Trophoblast cell (in vitro differentiated cells and primary cell): ENCODE measurements at regions not wholly inside any gene's neighbourhood (a gene's known extent, or its start where the extent isn't known, plus 50 kb on each side); places are given as distances from the start of the nearest gene placed in this dataset.

Source experiments
- DNase-seq, 2 donors: peaks; one replicate each; pipeline ENCODE4 v3.0.0-alpha.2; 2016
- H2AFZ ChIP-seq: 2 replicates; pipeline ENCODE4 v1.6.1; 2013; ENCODE audit warnings: low read length, moderate library complexity, mild to moderate bottlenecking; ENCODE audit not compliant: insufficient read depth, poor library complexity
- H2AK5ac ChIP-seq: 2 replicates; pipeline ENCODE4 v1.6.1; 2013; ENCODE audit warnings: mild to moderate bottlenecking, low read length
- H2BK120ac ChIP-seq: 2 replicates; pipeline ENCODE4 v1.6.1; 2013; ENCODE audit warnings: low read length, mild to moderate bottlenecking, moderate library complexity; ENCODE audit not compliant: insufficient read depth, poor library complexity
- H2BK12ac ChIP-seq: 2 replicates; pipeline ENCODE4 v1.6.1; 2013; ENCODE audit warnings: mild to moderate bottlenecking, low read length, moderate library complexity
- H2BK5ac ChIP-seq: 2 replicates; pipeline ENCODE4 v1.6.1; 2013; ENCODE audit warnings: low read length, low read depth, moderate library complexity, mild to moderate bottlenecking; ENCODE audit not compliant: poor library complexity
- H3K14ac ChIP-seq: 2 replicates; pipeline ENCODE4 v1.6.1; 2013; ENCODE audit warnings: mild to moderate bottlenecking, low read length
- H3K18ac ChIP-seq: 2 replicates; pipeline ENCODE4 v1.6.1; 2013; ENCODE audit warnings: mild to moderate bottlenecking, low read length
- H3K23ac ChIP-seq: 2 replicates; pipeline ENCODE4 v1.6.1; 2013; ENCODE audit warnings: low read length
- H3K27ac ChIP-seq: 2 replicates; pipeline ENCODE4 v1.5.1; 2013; ENCODE audit warnings: low read depth, mild to moderate bottlenecking, inconsistent platforms, low read length, moderate library complexity
- H3K27me3 ChIP-seq: 2 replicates; pipeline ENCODE4 v1.6.1; 2013; ENCODE audit warnings: inconsistent platforms, mild to moderate bottlenecking, low read length, moderate library complexity; ENCODE audit not compliant: insufficient read depth
- H3K36me3 ChIP-seq, 2 experiments: 1 replicate in 1 of 2; 2 replicates in 1 of 2; pipeline ENCODE4 v1.6.1; 2013; ENCODE audit warnings: low read length in 2 of 2, mild to moderate bottlenecking in 2 of 2, moderate library complexity in 1 of 2; ENCODE audit not compliant: insufficient read depth in 2 of 2, control insufficient read depth in 1 of 2
- H3K4ac ChIP-seq: 2 replicates; pipeline ENCODE4 v1.6.1; 2013; ENCODE audit warnings: low read depth, mild to moderate bottlenecking, low read length, moderate library complexity
- H3K4me1 ChIP-seq, 2 experiments: 1 replicate in 1 of 2; 2 replicates in 1 of 2; pipeline ENCODE4 v1.6.1; 2013; ENCODE audit warnings: low read length in 2 of 2, mild to moderate bottlenecking in 2 of 2, moderate library complexity in 1 of 2; ENCODE audit not compliant: insufficient read depth in 2 of 2, control insufficient read depth in 1 of 2
- H3K4me2 ChIP-seq: 2 replicates; pipeline ENCODE4 v1.6.1; 2013; ENCODE audit warnings: inconsistent platforms, mild to moderate bottlenecking, low read length, moderate library complexity
- H3K4me3 ChIP-seq: 2 replicates; pipeline ENCODE4 v1.5.1; 2013; ENCODE audit warnings: mild to moderate bottlenecking, low read depth, low read length, inconsistent platforms
- H3K79me1 ChIP-seq: one replicate; pipeline ENCODE4 v1.6.1; 2013; ENCODE audit warnings: low read length
- H3K79me2 ChIP-seq: 2 replicates; pipeline ENCODE4 v1.6.1; 2013; ENCODE audit warnings: low read length, mild to moderate bottlenecking; ENCODE audit not compliant: control insufficient read depth, insufficient read depth, poor library complexity
- H3K9ac ChIP-seq: 2 replicates; pipeline ENCODE4 v1.6.1; 2013; ENCODE audit warnings: mild to moderate bottlenecking, low read length
- H3K9me3 ChIP-seq: 2 replicates; pipeline ENCODE4 v1.6.1; 2013; ENCODE audit warnings: low read depth, mild to moderate bottlenecking, control low read depth, inconsistent platforms, low read length; ENCODE audit not compliant: insufficient read depth
- H4K12ac ChIP-seq: 2 replicates; pipeline ENCODE4 v1.6.1; 2013; ENCODE audit warnings: low read depth, mild to moderate bottlenecking, low read length, moderate library complexity
- H4K8ac ChIP-seq: 2 replicates; pipeline ENCODE4 v1.6.1; 2013; ENCODE audit warnings: low read depth, mild to moderate bottlenecking, low read length, moderate library complexity
- H4K91ac ChIP-seq: one replicate; pipeline ENCODE4 v1.6.1; 2013; ENCODE audit warnings: low read depth, mild to moderate bottlenecking, low read length, moderate library complexity
- WGBS: extraction: QIAGEN DNeasy Blood & Tissue Kit; methylation state at CpG from one replicate; pipeline ENCODE4 v1.1.7; 2013; ENCODE audit warnings: missing lambda C conversion rate; ENCODE audit not compliant: insufficient read length, insufficient coverage; ENCODE audit errors: extremely low coverage; 5-methylcytosine and 5-hydroxymethylcytosine counted together

GRCh38 chr13:39245688-39246087 is 207.4 kb downstream of the NHLRC3 start:
- Histone ChIP-seq H4K12ac (no peak overlapping the region), H3K9ac (no peak overlapping the region), H3K79me1 (no peaks in the 10 kb centered on the region), H3K9me3 (no peaks in the 10 kb centered on the region), H3K4me3 (no peak overlapping the region), H2AFZ (no peak overlapping the region), H3K4me1 (peaks cover 0 to 2% of the 10 kb centered on the region in 2 experiments), H2BK5ac (no peak overlapping the region), H2AK5ac (no peak overlapping the region), H3K23ac (no peak overlapping the region), H3K4me2 (no peak overlapping the region), H3K4ac (no peak overlapping the region), H2BK120ac (no peak overlapping the region), H4K91ac (peak overlapping the region; percentile 37), H4K8ac (peak overlapping the region; percentile 54), H3K79me2 (no peaks in the 10 kb centered on the region), H3K14ac (no peak overlapping the region), H3K18ac (no peak overlapping the region), H2BK12ac (no peak overlapping the region), H3K27ac (no peak overlapping the region), H3K27me3 (no peaks in the 10 kb centered on the region), H3K36me3 (no peaks in the 10 kb centered on the region)
- DNase-seq: no peak
- WGBS: no CpG with 5 or more reads among the region's 4 CpGs

GRCh38 chr13:39249982-39250381 is 211.7 kb downstream of the NHLRC3 start:
- no peak overlapping the region for H3K14ac ChIP-seq
- no peak overlapping the region for H3K23ac ChIP-seq
- no peaks in the 10 kb centered on the region for H3K36me3 ChIP-seq
- H3K9me3 ChIP-seq: no peaks in the 10 kb centered on the region
- no peak overlapping the region for H4K8ac ChIP-seq
- no peak overlapping the region for H3K4me3 ChIP-seq
- no peak overlapping the region for H2BK12ac ChIP-seq
- WGBS: no CpG with 5 or more reads among the region's 9 CpGs
- no peak overlapping the region for H4K12ac ChIP-seq
- H3K4me1 ChIP-seq: peaks cover 0 to 2% of the 10 kb centered on the region in 2 experiments
- no peak overlapping the region for H3K4ac ChIP-seq
- H2AFZ ChIP-seq: no peak overlapping the region
- H2BK5ac ChIP-seq: no peak overlapping the region
- no peak overlapping the region for H2BK120ac ChIP-seq
- H3K9ac ChIP-seq: no peak overlapping the region
- H2AK5ac ChIP-seq: no peak overlapping the region
- no peak overlapping the region for H3K4me2 ChIP-seq
- DNase-seq: no peak
- no peak overlapping the region for H3K27ac ChIP-seq
- no peaks in the 10 kb centered on the region for H3K27me3 ChIP-seq
- no peak overlapping the region for H3K18ac ChIP-seq
- no peak overlapping the region for H4K91ac ChIP-seq
- H3K79me2 ChIP-seq: no peaks in the 10 kb centered on the region
- no peaks in the 10 kb centered on the region for H3K79me1 ChIP-seq

GRCh38 chr13:39250440-39250839 is 212.2 kb downstream of the NHLRC3 start:
- Histone ChIP-seq H2BK120ac (no peak overlapping the region), H4K12ac (no peak overlapping the region), H3K9ac (no peak overlapping the region), H2BK12ac (no peak overlapping the region), H3K23ac (no peak overlapping the region), H3K79me1 (no peaks in the 10 kb centered on the region), H3K14ac (no peak overlapping the region), H2AK5ac (no peak overlapping the region), H2BK5ac (no peak overlapping the region), H3K9me3 (no peaks in the 10 kb centered on the region), H2AFZ (no peak overlapping the region), H3K27me3 (no peaks in the 10 kb centered on the region), H3K4me2 (no peak overlapping the region), H3K36me3 (no peaks in the 10 kb centered on the region), H4K91ac (no peak overlapping the region), H3K4ac (no peak overlapping the region), H4K8ac (no peak overlapping the region), H3K18ac (no peak overlapping the region), H3K79me2 (no peaks in the 10 kb centered on the region), H3K4me3 (no peak overlapping the region), H3K27ac (no peak overlapping the region), H3K4me1 (peaks cover 0 to 2% of the 10 kb centered on the region in 2 experiments)
- no CpG with 5 or more reads among the region's 3 CpGs for WGBS
- peak; percentile 8 to 54 for DNase-seq

- WGBS: no CpG with 5 or more reads among the region's 8 CpGs
Observed at GRCh38 chr13:39251340-39251739, 213.1 kb downstream of the NHLRC3 start.

More at GRCh38 chr13:39251340-39251739, 213.1 kb downstream of the NHLRC3 start:
- Histone ChIP-seq H3K18ac (no peak overlapping the region), H2BK12ac (no peak overlapping the region), H3K9ac (no peak overlapping the region), H3K4me3 (no peak overlapping the region), H2BK5ac (no peak overlapping the region), H3K79me1 (no peaks in the 10 kb centered on the region), H2AFZ (no peak overlapping the region), H3K4ac (no peak overlapping the region), H3K79me2 (no peaks in the 10 kb centered on the region), H3K27ac (no peak overlapping the region), H3K27me3 (no peaks in the 10 kb centered on the region), H3K9me3 (no peaks in the 10 kb centered on the region), H3K36me3 (no peaks in the 10 kb centered on the region), H3K14ac (no peak overlapping the region), H4K8ac (no peak overlapping the region), H3K4me2 (no peak overlapping the region), H4K12ac (no peak overlapping the region), H2AK5ac (no peak overlapping the region), H2BK120ac (no peak overlapping the region), H4K91ac (no peak overlapping the region), H3K4me1 (no peaks in the 10 kb centered on the region), H3K23ac (no peak overlapping the region)
- no peak for DNase-seq
